Neural progenitor cell (in vitro differentiated cells): ENCODE measurements at regions not wholly inside any gene's neighbourhood (a gene's known extent, or its start where the extent isn't known, plus 50 kb on each side); places are given as distances from the start of the nearest gene placed in this dataset. TPM values are rescaled to one million over a fixed set of nuclear protein-coding genes. Genes with fewer than 3 reads are reported as not detected.
A peak's percentile ranks its signal among the peaks of the same experiment; 100 is the strongest.

Source experiments
- DNase-seq: peaks from one replicate; pipeline ENCODE4 v3.0.0-alpha.2; 2016; ENCODE audit warnings: low spot score
- H2AFZ ChIP-seq: fragments of 200-600 bp; sonication (generic); replicated peaks from 2 replicates; pipeline ENCODE4 v1.6.1; 2016; ENCODE audit warnings: antibody characterized with exemption
- H3F3A ChIP-seq: fragments of 200-600 bp; sonication (generic); 2 replicates; pipeline ENCODE4 v1.6.1; 2016; ENCODE audit warnings: antibody characterized with exemption, low read depth
- H3K27ac ChIP-seq: fragments of 200-600 bp; sonication (generic); 2 replicates; pipeline ENCODE4 v1.5.1; 2016; ENCODE audit warnings: mild to moderate bottlenecking
- H3K27me3 ChIP-seq: fragments of 200-600 bp; sonication (generic); 2 replicates; pipeline ENCODE4 v1.6.1; 2016; ENCODE audit warnings: mild to moderate bottlenecking, moderate library complexity
- H3K36me3 ChIP-seq: fragments of 200-600 bp; sonication (generic); 2 replicates; pipeline ENCODE4 v1.5.1; 2016
- H3K4me1 ChIP-seq: fragments of 200-600 bp; sonication (generic); 2 replicates; pipeline ENCODE4 v1.6.1; 2016; ENCODE audit warnings: mixed run types
- H3K4me2 ChIP-seq: fragments of 200-600 bp; sonication (generic); 2 replicates; pipeline ENCODE4 v1.6.1; 2016
- H3K4me3 ChIP-seq: fragments of 200-600 bp; sonication (generic); 2 replicates; pipeline ENCODE4 v1.5.1; 2016
- H3K79me2 ChIP-seq: fragments of 200-600 bp; sonication (generic); 2 replicates; pipeline ENCODE4 v1.6.1; 2016; ENCODE audit warnings: low read depth
- H3K9ac ChIP-seq: fragments of 200-600 bp; sonication (generic); 2 replicates; pipeline ENCODE4 v1.6.1; 2016
- H3K9me3 ChIP-seq: fragments of 200-600 bp; sonication (generic); 2 replicates; pipeline ENCODE4 v1.5.1; 2016; ENCODE audit warnings: low read depth
- H4K20me1 ChIP-seq: fragments of 200-600 bp; sonication (generic); 2 replicates; pipeline ENCODE4 v1.6.1; 2016; ENCODE audit warnings: low read depth
- H3K27ac Mint-ChIP-seq: 3 replicates; pipeline ENCODE4 v1.8.0; 2021; ENCODE audit warnings: mixed read lengths
- H3K27me3 Mint-ChIP-seq: 2 replicates; pipeline ENCODE4 v1.8.0; 2022; ENCODE audit warnings: low read depth, mild to moderate bottlenecking, inconsistent platforms, moderate library complexity, mixed read lengths; ENCODE audit not compliant: insufficient read depth
- H3K36me3 Mint-ChIP-seq: 3 replicates; pipeline ENCODE4 v1.8.0; 2021; ENCODE audit warnings: mixed read lengths
- H3K4me1 Mint-ChIP-seq: 3 replicates; pipeline ENCODE4 v1.8.0; 2021; ENCODE audit warnings: mixed read lengths
- H3K4me3 Mint-ChIP-seq: 3 replicates; pipeline ENCODE4 v1.8.0; 2021; ENCODE audit warnings: mild to moderate bottlenecking, moderate library complexity, mixed read lengths
- H3K9me3 Mint-ChIP-seq: 3 replicates; pipeline ENCODE4 v1.8.0; 2020; ENCODE audit warnings: mixed read lengths
- CTCF ChIP-seq: fragments of 200-600 bp; sonication (generic); IDR thresholded peaks from 2 replicates; pipeline ENCODE4 v1.5.1; 2017; ENCODE audit warnings: antibody characterized with exemption, mild to moderate bottlenecking
- EZH2 ChIP-seq: fragments of 200-600 bp; sonication (generic); IDR thresholded peaks from 2 replicates; pipeline ENCODE4 v1.6.1; 2017; ENCODE audit warnings: antibody characterized with exemption, mild to moderate bottlenecking, moderate library complexity
- EZH2phosphoT487 ChIP-seq: fragments of 200-600 bp; sonication (generic); IDR thresholded peaks from 2 replicates; pipeline ENCODE4 v1.6.1; 2017; ENCODE audit warnings: antibody characterized with exemption
- small RNA-seq: library from RNA; depleted of rRNA; stranded (forward); fragments of <200 nt; gene quantifications from one replicate; pipeline ENCODE3, GENCODE V24; 2015

- H3K27ac ChIP-seq: no peak overlapping the region
- H3K27ac Mint-ChIP-seq: no peak overlapping the region
Observed at GRCh38 chr1:219123036-219123435, 50.6 kb upstream of the LYPLAL1 start.

More at GRCh38 chr1:219123036-219123435, 50.6 kb upstream of the LYPLAL1 start:
- Histone ChIP-seq H3K9ac (no peak overlapping the region), H3F3A (no peaks in the 10 kb centered on the region), H3K36me3 (no peaks in the 10 kb centered on the region), H3K27me3 (no peaks in the 10 kb centered on the region), H3K9me3 (no peaks in the 10 kb centered on the region), H3K79me2 (no peaks in the 10 kb centered on the region), H4K20me1 (no peaks in the 10 kb centered on the region), H3K4me2 (no peak overlapping the region), H3K4me3 (no peak overlapping the region), H2AFZ (peak overlapping the region; percentile 68), H3K4me1 (no peaks in the 10 kb centered on the region)
- Mint-ChIP-seq H3K4me1 (peaks cover 4% of the 10 kb centered on the region), H3K27me3 (no peaks in the 10 kb centered on the region), H3K4me3 (no peak overlapping the region), H3K9me3 (no peaks in the 10 kb centered on the region), H3K36me3 (no peaks in the 10 kb centered on the region)
- DNase-seq: no peak
- TF ChIP-seq CTCF: no peak
- TF ChIP-seq EZH2phosphoT487: no peak
- TF ChIP-seq EZH2: no peak

Small RNA genes in the stretch of these regions (small RNA-seq; reads per million reads assigned to genes)
- gene RF00012: not detected
